ENCODE measurements at regions not wholly inside any gene's neighbourhood (a gene's known extent, or its start where the extent isn't known, plus 50 kb on each side); places are given as distances from the start of the nearest gene placed in this dataset.

- Histone ChIP-seq H3K79me1 (replicated peaks; ENCODE audit: low read length, poor library complexity, severe bottlenecking) (no peaks in the 10 kb centered on the region), H3K4me3 (ENCODE audit: insufficient read depth in 1 of 2, low read depth in 1 of 2, low read length in 2 of 2) (no peak overlapping the region), H2BK5ac (ENCODE audit: low read depth, low read length, poor library complexity, severe bottlenecking) (no peak overlapping the region), H3K18ac (ENCODE audit: low read depth in 1 of 2, low read length in 2 of 2) (no peak overlapping the region), H2AFZ (ENCODE audit: low read depth, low read length) (no peak overlapping the region), H3K27me3 (ENCODE audit: control insufficient read depth in 1 of 2, insufficient read depth in 1 of 2, low read length in 2 of 2) (no peaks in the 10 kb centered on the region), H2BK15ac (ENCODE audit: low read depth, poor library complexity, severe bottlenecking) (no peak overlapping the region), H2AK5ac (ENCODE audit: low read length, severe bottlenecking) (no peak overlapping the region), H3K23ac (ENCODE audit: low read length in 2 of 2) (no peak overlapping the region), H3K4me2 (ENCODE audit: low read length, poor library complexity, severe bottlenecking) (no peak overlapping the region), H3K36me3 (ENCODE audit: control insufficient read depth in 1 of 2, insufficient read depth in 2 of 2, low read depth in 1 of 2, low read length in 2 of 2) (no peaks in the 10 kb centered on the region), H3K9me3 (ENCODE audit: control insufficient read depth, low read length) (no peaks in the 10 kb centered on the region), H2BK12ac (ENCODE audit: low read length in 2 of 2) (no peak overlapping the region), H3K4me1 (ENCODE audit: control insufficient read depth, insufficient read depth, low read depth, low read length) (no peaks in the 10 kb centered on the region), H2BK120ac (ENCODE audit: low read depth, low read length) (no peak overlapping the region), H3K14ac (ENCODE audit: low read length in 2 of 2) (no peak overlapping the region), H4K91ac (ENCODE audit: low read length) (no peak overlapping the region), H3K4ac (ENCODE audit: low read depth in 1 of 2, low read length in 2 of 2) (no peak overlapping the region), H3K9ac (ENCODE audit: low read length) (no peak overlapping the region), H4K8ac (ENCODE audit: low read length) (no peak overlapping the region), H3K27ac (ENCODE audit: low read length, poor library complexity, severe bottlenecking) (no peak overlapping the region)
- no peak for DNase-seq
- WGBS, result 84% methylated on average over 1 of the region's 2 CpGs
Measured at GRCh38 chr5:96016216-96016615, 54.6 kb upstream of the ELL2 start.

GRCh38 chr5:96015709-96016108 is 54.1 kb upstream of the ELL2 start:
- no peak overlapping the region for H3K27ac ChIP-seq (ENCODE audit: low read length, poor library complexity, severe bottlenecking)
- no peak overlapping the region for H2AK5ac ChIP-seq (ENCODE audit: low read length, severe bottlenecking)
- no peak overlapping the region for H2BK120ac ChIP-seq (ENCODE audit: low read depth, low read length)
- H3K9me3 ChIP-seq (ENCODE audit: control insufficient read depth, low read length), result no peaks in the 10 kb centered on the region
- no peak overlapping the region for H3K14ac ChIP-seq (ENCODE audit: low read length in 2 of 2)
- no peaks in the 10 kb centered on the region for H3K79me1 ChIP-seq (replicated peaks; ENCODE audit: low read length, poor library complexity, severe bottlenecking)
- no peak overlapping the region for H3K4me3 ChIP-seq (ENCODE audit: insufficient read depth in 1 of 2, low read depth in 1 of 2, low read length in 2 of 2)
- 100% methylated on average over 1 of the region's 1 CpG for WGBS
- H2BK15ac ChIP-seq (ENCODE audit: low read depth, poor library complexity, severe bottlenecking), result no peak overlapping the region
- no peak for DNase-seq
- H3K4me1 ChIP-seq (ENCODE audit: control insufficient read depth, insufficient read depth, low read depth, low read length), result no peaks in the 10 kb centered on the region
- H3K4me2 ChIP-seq (ENCODE audit: low read length, poor library complexity, severe bottlenecking), result no peak overlapping the region
- no peak overlapping the region for H2BK12ac ChIP-seq (ENCODE audit: low read length in 2 of 2)
- H2BK5ac ChIP-seq (ENCODE audit: low read depth, low read length, poor library complexity, severe bottlenecking), result no peak overlapping the region
- H3K27me3 ChIP-seq (ENCODE audit: control insufficient read depth in 1 of 2, insufficient read depth in 1 of 2, low read length in 2 of 2), result no peaks in the 10 kb centered on the region
- no peak overlapping the region for H3K23ac ChIP-seq (ENCODE audit: low read length in 2 of 2)
- no peak overlapping the region for H4K91ac ChIP-seq (ENCODE audit: low read length)
- no peak overlapping the region for H3K4ac ChIP-seq (ENCODE audit: low read depth in 1 of 2, low read length in 2 of 2)
- H3K9ac ChIP-seq (ENCODE audit: low read length), result no peak overlapping the region
- no peak overlapping the region for H3K18ac ChIP-seq (ENCODE audit: low read depth in 1 of 2, low read length in 2 of 2)
- no peaks in the 10 kb centered on the region for H3K36me3 ChIP-seq (ENCODE audit: control insufficient read depth in 1 of 2, insufficient read depth in 2 of 2, low read depth in 1 of 2, low read length in 2 of 2)
- H2AFZ ChIP-seq (ENCODE audit: low read depth, low read length), result no peak overlapping the region
- no peak overlapping the region for H4K8ac ChIP-seq (ENCODE audit: low read length)

- no CpG with 5 or more reads among the region's 1 CpG for WGBS
- Histone ChIP-seq H3K23ac (ENCODE audit: low read length in 2 of 2) (no peak overlapping the region), H3K79me1 (replicated peaks; ENCODE audit: low read length, poor library complexity, severe bottlenecking) (no peaks in the 10 kb centered on the region), H3K4me2 (ENCODE audit: low read length, poor library complexity, severe bottlenecking) (no peak overlapping the region), H3K9me3 (ENCODE audit: control insufficient read depth, low read length) (no peaks in the 10 kb centered on the region), H3K36me3 (ENCODE audit: control insufficient read depth in 1 of 2, insufficient read depth in 2 of 2, low read depth in 1 of 2, low read length in 2 of 2) (no peaks in the 10 kb centered on the region), H2BK120ac (ENCODE audit: low read depth, low read length) (no peak overlapping the region), H4K8ac (ENCODE audit: low read length) (no peak overlapping the region), H3K14ac (ENCODE audit: low read length in 2 of 2) (no peak overlapping the region), H3K4me3 (ENCODE audit: insufficient read depth in 1 of 2, low read depth in 1 of 2, low read length in 2 of 2) (no peak overlapping the region), H2AK5ac (ENCODE audit: low read length, severe bottlenecking) (no peak overlapping the region), H2AFZ (ENCODE audit: low read depth, low read length) (no peak overlapping the region), H3K18ac (ENCODE audit: low read depth in 1 of 2, low read length in 2 of 2) (no peak overlapping the region), H2BK5ac (ENCODE audit: low read depth, low read length, poor library complexity, severe bottlenecking) (no peak overlapping the region), H3K9ac (ENCODE audit: low read length) (no peak overlapping the region), H2BK12ac (ENCODE audit: low read length in 2 of 2) (no peak overlapping the region), H4K91ac (ENCODE audit: low read length) (no peak overlapping the region), H3K4me1 (ENCODE audit: control insufficient read depth, insufficient read depth, low read depth, low read length) (no peaks in the 10 kb centered on the region), H3K4ac (ENCODE audit: low read depth in 1 of 2, low read length in 2 of 2) (no peak overlapping the region), H3K27ac (ENCODE audit: low read length, poor library complexity, severe bottlenecking) (no peak overlapping the region), H2BK15ac (ENCODE audit: low read depth, poor library complexity, severe bottlenecking) (no peak overlapping the region), H3K27me3 (ENCODE audit: control insufficient read depth in 1 of 2, insufficient read depth in 1 of 2, low read length in 2 of 2) (no peaks in the 10 kb centered on the region)
- peak; percentile 29 for DNase-seq
Measured at GRCh38 chr5:96014395-96014794, 52.7 kb upstream of the ELL2 start.

DNA sequence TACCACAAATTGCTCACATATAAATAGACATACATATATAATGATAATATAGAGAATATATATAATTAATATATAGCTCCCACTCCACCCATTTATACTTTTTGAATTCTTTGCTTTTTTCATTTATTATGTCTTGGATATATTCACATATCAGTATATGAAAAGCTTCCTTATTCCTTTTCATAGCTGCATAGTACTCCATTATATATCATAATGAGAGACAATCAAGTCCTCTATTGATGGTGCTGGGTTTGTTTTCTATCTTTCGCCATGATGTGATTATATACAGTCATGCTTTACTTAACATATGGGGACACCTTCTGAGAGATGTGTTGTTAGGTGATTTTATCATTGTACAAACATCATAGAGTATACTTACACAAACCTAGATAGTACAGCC is 51.6 kb upstream of the ELL2 start:
- H3K18ac ChIP-seq (ENCODE audit: low read depth in 1 of 2, low read length in 2 of 2), result no peak overlapping the region
- no peaks in the 10 kb centered on the region for H3K9me3 ChIP-seq (ENCODE audit: control insufficient read depth, low read length)
- no peak overlapping the region for H3K23ac ChIP-seq (ENCODE audit: low read length in 2 of 2)
- no peak overlapping the region for H3K4me3 ChIP-seq (ENCODE audit: insufficient read depth in 1 of 2, low read depth in 1 of 2, low read length in 2 of 2)
- H3K4me1 ChIP-seq (ENCODE audit: control insufficient read depth, insufficient read depth, low read depth, low read length), result no peaks in the 10 kb centered on the region
- H2AK5ac ChIP-seq (ENCODE audit: low read length, severe bottlenecking), result no peak overlapping the region
- no peak overlapping the region for H4K8ac ChIP-seq (ENCODE audit: low read length)
- no peak overlapping the region for H4K91ac ChIP-seq (ENCODE audit: low read length)
- H3K27ac ChIP-seq (ENCODE audit: low read length, poor library complexity, severe bottlenecking), result no peak overlapping the region
- H3K9ac ChIP-seq (ENCODE audit: low read length), result no peak overlapping the region
- H2BK12ac ChIP-seq (ENCODE audit: low read length in 2 of 2), result no peak overlapping the region
- no CpG with 5 or more reads among the region's 1 CpG for WGBS
- no peaks in the 10 kb centered on the region for H3K36me3 ChIP-seq (ENCODE audit: control insufficient read depth in 1 of 2, insufficient read depth in 2 of 2, low read depth in 1 of 2, low read length in 2 of 2)
- no peak overlapping the region for H2BK120ac ChIP-seq (ENCODE audit: low read depth, low read length)
- no peak overlapping the region for H2BK5ac ChIP-seq (ENCODE audit: low read depth, low read length, poor library complexity, severe bottlenecking)
- DNase-seq, result no peak
- H3K14ac ChIP-seq (ENCODE audit: low read length in 2 of 2), result no peak overlapping the region
- H3K79me1 ChIP-seq (replicated peaks; ENCODE audit: low read length, poor library complexity, severe bottlenecking), result no peaks in the 10 kb centered on the region
- no peak overlapping the region for H3K4ac ChIP-seq (ENCODE audit: low read depth in 1 of 2, low read length in 2 of 2)
- no peak overlapping the region for H2BK15ac ChIP-seq (ENCODE audit: low read depth, poor library complexity, severe bottlenecking)
- no peak overlapping the region for H2AFZ ChIP-seq (ENCODE audit: low read depth, low read length)
- H3K4me2 ChIP-seq (ENCODE audit: low read length, poor library complexity, severe bottlenecking), result no peak overlapping the region
- no peaks in the 10 kb centered on the region for H3K27me3 ChIP-seq (ENCODE audit: control insufficient read depth in 1 of 2, insufficient read depth in 1 of 2, low read length in 2 of 2)
